Upper lobe of left lung (tissue), 4 donors: ENCODE measurements at regions not wholly inside any gene's neighbourhood (a gene's known extent, or its start where the extent isn't known, plus 50 kb on each side); places are given as distances from the start of the nearest gene placed in this dataset.

Source experiments
- CTCF ChIP-seq, 6 experiments: fragments of 450-650 bp in 4 of 6; fragments of 200-600 bp in 2 of 6; sonication (generic) in 2 of 6; IDR thresholded peaks; one replicate each; pipeline ENCODE4 v1.5.1; 2016 to 2019; ENCODE audit warnings: antibody characterized with exemption in 6 of 6
- EP300 ChIP-seq, 4 donors: sonication (generic); formaldehyde crosslinking; IDR thresholded peaks; one replicate each; pipeline ENCODE4 v1.5.1; 2017; ENCODE audit warnings: antibody characterized with exemption in 4 of 4, control low read depth in 2 of 4
- POLR2A ChIP-seq, 4 donors: fragments of 450-650 bp; IDR thresholded peaks; one replicate each; pipeline ENCODE4 v1.5.1; 2016 to 2017; ENCODE audit warnings: antibody characterized with exemption in 4 of 4, mild to moderate bottlenecking in 2 of 4
- POLR2AphosphoS5 ChIP-seq, 2 donors: sonication (generic); formaldehyde crosslinking; IDR thresholded peaks; one replicate each; pipeline ENCODE4 v1.5.1; 2017; ENCODE audit warnings: antibody characterized with exemption in 2 of 2

GRCh38 chrX:117096528-117096927 is 633.8 kb upstream of the CT83 start:
- TF ChIP-seq CTCF (IDR thresholded peaks at IDR 0.05) (no peak), POLR2AphosphoS5 (IDR thresholded peaks at IDR 0.05) (no peak), EP300 (IDR thresholded peaks at IDR 0.05) (no peak), POLR2A (IDR thresholded peaks at IDR 0.05) (no peak)
